HG02610 (cell line): ENCODE measurements at regions not wholly inside any gene's neighbourhood (a gene's known extent, or its start where the extent isn't known, plus 50 kb on each side); places are given as distances from the start of the nearest gene placed in this dataset.
"Not testable (repeated sequence)": the region's sequence is repeated elsewhere in the genome, so short reads cannot be mapped to it uniquely, and the experiment has no call there.

Source experiments
- ATAC-seq: cut with Tn5 transposase; IDR thresholded peaks from one replicate; pipeline ENCODE4 v1.9.1; 2021; ENCODE audit warnings: mild to moderate bottlenecking, moderate library complexity; ENCODE audit not compliant: unreplicated experiment

DNA sequence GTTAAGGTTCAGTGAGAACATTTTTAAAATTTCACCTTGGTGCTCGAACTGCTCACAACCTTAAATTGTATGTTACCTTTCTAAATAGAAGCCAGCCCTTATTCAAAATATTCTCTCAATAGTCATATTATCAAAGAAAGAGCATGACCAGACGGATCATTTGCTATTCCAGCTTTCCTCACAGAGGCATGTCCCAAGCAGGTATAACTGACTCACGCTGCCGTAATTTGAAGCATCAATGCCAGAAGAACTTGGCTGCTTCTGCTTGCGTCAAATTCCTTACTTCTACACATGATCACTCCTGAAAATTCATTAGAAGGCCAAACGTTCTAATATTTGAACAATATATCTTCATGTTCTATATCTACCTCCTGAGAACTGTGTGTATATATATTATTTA, 69.5 kb upstream of the VGLL4 start:
- ATAC-seq = no peak

DNA sequence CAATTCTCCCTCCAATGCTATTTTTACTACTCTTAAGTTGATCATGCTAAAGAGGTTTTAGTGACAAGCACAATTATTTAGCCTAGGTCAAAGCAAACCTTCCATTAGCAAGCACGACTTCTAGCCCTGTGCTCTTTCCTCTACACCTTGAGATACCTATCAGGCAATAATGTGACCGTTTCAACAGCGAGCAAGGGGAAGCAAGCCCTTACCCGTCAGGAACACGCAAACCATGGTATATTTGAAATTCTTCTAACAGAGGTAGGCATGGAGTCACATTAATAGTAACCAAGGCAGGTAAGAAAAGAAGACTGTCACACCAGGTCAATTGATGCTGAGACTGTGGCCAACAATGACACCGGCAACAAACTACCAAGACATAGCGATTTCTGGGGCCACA, 68.9 kb upstream of the VGLL4 start:
- no peak for ATAC-seq

DNA sequence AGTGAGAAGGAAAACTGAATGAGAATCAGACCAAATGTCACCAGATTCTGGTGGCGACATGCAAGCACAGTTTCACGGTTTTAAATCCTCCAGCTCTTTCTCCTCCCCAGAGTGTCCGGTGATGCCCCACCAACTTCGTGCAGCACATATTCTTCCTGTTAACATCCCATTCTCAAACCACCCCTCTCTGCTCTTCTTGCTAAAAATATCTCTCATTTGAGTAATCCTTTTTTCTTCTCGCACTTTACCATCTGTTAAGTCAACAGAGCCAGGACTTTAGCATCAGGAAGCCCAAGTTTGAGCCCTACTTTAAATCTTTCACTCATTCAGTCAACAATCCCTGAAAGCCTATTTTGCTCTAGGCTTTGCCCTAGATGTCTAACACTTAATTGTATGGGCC, 68.2 kb upstream of the VGLL4 start:
- no peak for ATAC-seq

DNA sequence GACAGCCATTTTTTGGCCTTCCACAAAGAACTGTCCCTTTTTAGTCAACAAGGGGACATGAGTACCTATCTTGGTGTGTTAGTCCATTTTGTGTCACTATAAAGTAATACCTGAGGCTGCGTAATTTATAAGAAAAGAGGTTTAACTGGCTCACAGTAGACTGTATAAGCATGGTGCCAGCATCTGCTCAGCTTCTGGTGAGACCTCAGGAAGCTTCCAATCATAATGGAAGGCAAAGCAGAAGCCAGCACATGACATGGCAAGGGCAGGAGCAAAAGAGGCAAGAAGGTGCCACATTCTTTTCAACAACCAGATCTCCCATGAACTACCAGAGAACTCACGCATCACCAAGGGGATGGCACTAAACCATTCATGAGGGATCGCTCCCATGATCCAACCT, 66.1 kb upstream of the VGLL4 start:
- ATAC-seq = no peak

DNA sequence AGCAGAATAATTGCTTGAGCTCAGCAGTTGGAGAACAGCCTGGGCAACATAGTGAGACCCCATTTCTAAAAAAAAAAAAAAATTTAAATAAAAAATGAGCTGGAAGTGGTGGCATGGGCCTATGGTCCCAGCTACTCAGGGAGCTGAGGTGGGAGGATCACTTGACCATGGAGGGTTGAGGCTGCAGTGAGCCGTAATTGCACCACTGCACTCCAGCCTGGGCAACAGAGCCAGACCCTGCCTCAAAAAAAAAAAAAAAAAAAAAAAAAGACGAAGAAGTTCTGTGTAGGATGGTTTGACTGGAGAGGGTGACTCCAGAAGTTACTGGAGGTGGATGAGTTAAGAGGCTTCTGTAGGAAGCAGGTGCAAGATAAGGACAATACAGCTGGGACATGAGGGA, 63.4 kb upstream of the VGLL4 start:
- ATAC-seq = not testable (repeated sequence)

DNA sequence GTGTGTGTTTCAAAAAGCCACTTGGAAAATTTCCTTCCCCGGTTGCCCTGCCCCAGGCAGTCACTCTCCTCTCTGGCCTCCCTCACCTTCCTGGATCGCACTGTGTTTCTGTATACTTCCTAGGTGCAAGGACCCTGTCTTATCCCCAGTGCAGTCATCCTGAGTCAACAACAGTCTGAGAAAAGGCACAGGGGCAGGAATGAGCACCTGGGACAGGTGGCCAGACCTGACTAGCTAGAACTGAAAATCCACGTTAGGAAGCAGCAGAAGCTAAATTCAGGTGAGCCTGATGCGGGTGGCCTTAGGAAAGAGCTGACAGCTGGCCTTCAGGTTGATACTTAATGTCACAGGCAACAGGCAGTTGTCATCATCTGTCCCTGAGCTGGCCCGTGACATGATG, 62.9 kb upstream of the VGLL4 start:
- no peak for ATAC-seq

DNA sequence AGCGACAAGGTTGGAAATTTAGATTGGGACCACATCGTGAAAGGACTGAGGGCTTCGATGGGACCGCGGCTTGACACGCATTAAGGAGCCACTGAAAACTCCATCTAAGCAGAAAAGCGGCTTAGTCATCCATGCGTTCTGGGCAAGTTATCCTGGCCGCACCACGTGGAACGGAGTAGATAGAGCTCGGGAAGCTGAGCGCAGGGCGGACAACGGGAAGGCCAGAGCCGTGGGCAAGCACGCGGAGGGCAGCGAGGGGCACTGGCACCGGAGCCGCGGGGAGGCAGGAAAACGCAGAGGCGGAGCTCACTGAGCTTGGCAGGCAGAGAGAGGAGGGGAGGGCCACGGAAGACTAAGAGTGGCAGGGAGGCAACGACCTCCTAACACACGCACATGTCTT, 61.3 kb upstream of the VGLL4 start:
- ATAC-seq = no peak

DNA sequence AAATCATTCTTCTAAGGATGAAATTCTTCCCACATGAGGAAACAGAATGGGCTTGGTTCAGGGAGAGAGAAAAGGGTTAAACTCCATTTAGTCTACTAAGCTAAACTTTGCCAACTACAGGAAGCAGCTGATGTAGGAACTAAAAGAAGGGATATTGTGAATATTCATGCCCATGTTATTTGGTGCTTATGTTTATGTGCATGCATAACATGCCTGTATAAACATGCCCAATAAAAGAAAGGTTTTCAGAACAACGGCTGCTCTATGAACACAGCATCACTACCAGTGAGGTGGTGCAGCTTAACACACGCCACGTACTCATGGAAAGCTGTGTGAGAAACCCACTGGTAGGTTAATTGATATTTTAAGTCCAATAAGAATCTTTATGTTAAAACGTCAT, 59.4 kb upstream of the VGLL4 start:
- ATAC-seq = no peak

DNA sequence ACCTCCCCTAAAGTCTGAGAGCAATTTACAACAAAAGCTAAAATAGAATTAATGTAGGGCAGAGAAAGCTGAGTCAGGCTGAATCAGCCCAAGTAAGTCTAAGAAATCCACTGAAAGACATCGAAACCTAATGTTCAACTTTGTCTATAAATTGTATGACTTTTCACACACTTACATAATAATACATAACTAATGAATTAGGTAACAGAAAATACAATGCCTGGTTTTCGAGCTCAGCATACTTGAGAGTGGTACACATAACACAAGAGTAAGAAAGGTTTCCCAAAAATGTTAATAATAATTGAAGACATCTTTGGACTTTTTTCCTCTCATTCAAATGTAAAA, 55.3 kb upstream of the VGLL4 start:
- ATAC-seq = no peak

DNA sequence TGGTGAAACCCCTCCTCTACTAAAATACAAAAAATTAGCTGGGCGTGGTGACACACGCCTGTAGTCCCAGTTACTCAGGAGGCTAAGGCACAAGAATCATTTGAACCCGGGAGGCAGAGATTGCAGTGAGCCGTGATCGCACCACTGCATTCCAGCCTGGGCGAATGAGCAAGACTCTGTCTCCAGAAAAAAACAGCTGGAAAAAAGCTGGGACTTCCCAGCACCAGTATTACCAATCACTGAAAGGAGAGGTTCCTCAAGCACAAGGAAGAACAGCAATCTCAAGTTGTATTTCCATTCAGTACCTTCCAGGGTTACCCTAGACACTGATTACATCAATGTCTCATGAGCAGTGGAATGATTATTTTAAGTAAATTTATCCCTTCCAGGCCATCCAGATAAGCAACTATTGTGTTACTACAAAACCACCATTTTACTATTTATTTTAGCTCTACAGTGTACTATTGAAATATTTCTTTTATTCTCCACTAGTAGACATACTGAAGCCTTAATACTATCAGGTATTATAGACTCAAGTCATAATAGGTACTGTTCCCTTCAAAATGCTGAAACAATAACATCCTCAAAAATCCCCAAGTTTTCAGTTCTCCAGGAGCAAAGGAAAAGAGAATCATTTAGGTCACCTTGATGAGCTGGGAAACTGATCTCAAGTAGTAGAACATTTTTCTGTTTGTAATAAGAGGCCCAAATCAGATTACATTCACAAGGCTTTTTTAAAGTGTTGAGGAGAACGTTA, 54.8 kb upstream of the VGLL4 start:
- ATAC-seq = no peak

DNA sequence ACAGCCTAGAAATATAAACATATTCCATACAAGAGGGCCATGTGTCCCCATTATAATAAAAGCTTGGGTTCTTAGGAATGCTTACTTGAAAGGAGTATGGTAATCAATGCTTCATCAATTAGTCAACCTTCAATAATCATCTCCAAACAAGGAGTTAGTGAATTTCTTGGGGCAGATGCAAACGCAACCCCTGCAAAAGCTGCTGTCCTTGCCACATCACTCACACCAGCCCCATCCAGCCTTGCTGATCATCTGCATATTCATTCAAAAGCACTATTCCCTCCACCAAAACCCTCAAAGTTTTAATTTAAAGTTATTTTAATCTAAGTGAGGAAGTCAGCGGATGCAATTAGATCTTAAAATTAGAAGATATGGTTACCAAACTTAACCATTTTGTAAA, 54.0 kb upstream of the VGLL4 start:
- ATAC-seq = no peak

DNA sequence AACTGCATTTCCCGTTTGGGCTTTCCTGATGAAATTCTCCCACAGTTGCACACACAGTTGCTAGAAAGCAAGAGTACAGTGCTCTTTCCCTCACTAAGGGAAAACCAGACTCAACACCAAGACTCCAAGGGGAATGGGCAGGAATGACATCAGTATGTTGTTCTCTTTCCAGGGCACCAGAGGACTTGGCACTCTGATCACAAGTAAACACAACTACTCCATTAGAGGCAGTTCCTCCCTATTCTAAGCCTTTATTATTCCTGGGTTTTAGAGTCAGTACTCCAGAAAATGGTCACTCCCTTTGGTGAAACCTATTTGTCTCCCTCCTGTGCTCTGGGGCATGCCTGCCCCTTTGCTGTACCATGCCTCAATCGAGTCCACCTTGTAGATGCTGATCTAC, 52.3 kb upstream of the VGLL4 start:
- ATAC-seq = no peak
